Neural cell (in vitro differentiated cells): ENCODE measurements at regions not wholly inside any gene's neighbourhood (a gene's known extent, or its start where the extent isn't known, plus 50 kb on each side); places are given as distances from the start of the nearest gene placed in this dataset.

Source experiments
- CTCF ChIP-seq: fragments of 450-650 bp; IDR thresholded peaks from 2 replicates; pipeline ENCODE4 v1.5.1; 2014; ENCODE audit warnings: antibody characterized with exemption, mild to moderate bottlenecking, moderate library complexity; ENCODE audit not compliant: poor library complexity, severe bottlenecking
- EZH2 ChIP-seq: fragments of 200-600, 300-800 bp; shearing (Covaris generic), sonication (generic); IDR thresholded peaks from 2 replicates; pipeline ENCODE4 v1.6.1; 2014; ENCODE audit warnings: antibody characterized with exemption, low read length, borderline replicate concordance, mild to moderate bottlenecking; ENCODE audit not compliant: insufficient read depth, poor library complexity, severe bottlenecking
- POLR2AphosphoS5 ChIP-seq: IDR thresholded peaks from 2 replicates; pipeline ENCODE4 v1.6.1; 2012
- RAD21 ChIP-seq: fragments of 450-650 bp; conservative IDR thresholded peaks from 2 replicates; pipeline ENCODE4 v1.6.1; 2014; ENCODE audit warnings: antibody characterized with exemption, mild to moderate bottlenecking, moderate library complexity
- REST ChIP-seq: IDR thresholded peaks from 2 replicates; pipeline ENCODE4 v1.6.1; 2012; ENCODE audit warnings: borderline replicate concordance
- SMC3 ChIP-seq: fragments of 450-650 bp; conservative IDR thresholded peaks from 2 replicates; pipeline ENCODE4 v1.6.1; 2014; ENCODE audit warnings: antibody characterized with exemption, mild to moderate bottlenecking, moderate library complexity; ENCODE audit not compliant: poor library complexity
- TAF1 ChIP-seq: IDR thresholded peaks from 2 replicates; pipeline ENCODE4 v1.6.1; 2012; ENCODE audit warnings: low read depth

- TF ChIP-seq EZH2 (no peak), POLR2AphosphoS5 (no peak), CTCF (no peak), SMC3 (no peak), RAD21 (no peak), TAF1 (no peak), REST (no peak)
Observed at GRCh38 chr10:34033078-34033477, 698.6 kb upstream of the NRP1 start.
